GM18499 (cell line): ENCODE measurements at regions not wholly inside any gene's neighbourhood (a gene's known extent, or its start where the extent isn't known, plus 50 kb on each side); places are given as distances from the start of the nearest gene placed in this dataset.

ENCODE experiments used
- ATAC-seq: cut with Tn5 transposase; IDR thresholded peaks from one replicate; pipeline ENCODE4 v1.9.1; 2021; ENCODE audit warnings: moderate number of reproducible peaks; ENCODE audit not compliant: insufficient read depth, unreplicated experiment

DNA sequence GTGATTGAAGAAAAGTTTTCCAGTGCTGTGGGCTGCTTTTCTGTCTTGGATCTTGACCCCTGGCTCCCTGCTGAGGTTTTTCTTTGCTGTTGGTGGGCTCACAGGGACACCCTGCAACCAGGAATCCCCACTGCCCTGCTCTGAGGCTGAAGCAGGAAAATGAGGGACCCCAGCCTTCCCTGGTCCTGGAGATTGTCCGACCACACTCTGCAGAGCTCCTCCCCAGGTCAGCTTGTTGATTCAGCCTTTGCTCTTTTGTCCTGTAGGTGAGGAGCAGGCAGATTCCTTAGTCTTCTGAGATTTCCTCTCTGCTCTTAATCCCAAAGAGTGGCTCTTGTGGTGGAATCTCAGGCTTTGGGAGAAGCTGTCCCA is 194.5 kb downstream of the RPLP1 start:
- ATAC-seq: no peak

DNA sequence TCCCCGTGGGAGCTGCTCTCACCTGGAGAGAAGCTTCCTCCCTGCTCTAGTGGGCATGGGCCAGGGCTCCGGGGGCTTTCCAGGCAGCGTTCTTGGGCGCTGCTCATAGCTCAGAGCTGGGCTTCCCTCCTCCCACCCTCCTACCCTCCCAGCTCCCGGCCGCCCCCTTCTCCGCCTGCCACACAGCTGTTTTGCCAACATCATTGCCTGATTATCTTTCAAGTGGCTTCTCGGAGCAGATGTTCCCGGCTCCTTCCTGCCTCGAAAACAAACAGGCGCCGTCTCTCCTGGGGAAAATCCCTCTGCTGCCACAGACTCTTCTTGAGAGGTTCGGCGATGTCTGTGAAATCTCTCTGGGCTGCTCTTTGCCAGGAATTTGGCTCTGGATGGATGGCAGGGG is 195.6 kb downstream of the RPLP1 start:
- no peak for ATAC-seq

DNA sequence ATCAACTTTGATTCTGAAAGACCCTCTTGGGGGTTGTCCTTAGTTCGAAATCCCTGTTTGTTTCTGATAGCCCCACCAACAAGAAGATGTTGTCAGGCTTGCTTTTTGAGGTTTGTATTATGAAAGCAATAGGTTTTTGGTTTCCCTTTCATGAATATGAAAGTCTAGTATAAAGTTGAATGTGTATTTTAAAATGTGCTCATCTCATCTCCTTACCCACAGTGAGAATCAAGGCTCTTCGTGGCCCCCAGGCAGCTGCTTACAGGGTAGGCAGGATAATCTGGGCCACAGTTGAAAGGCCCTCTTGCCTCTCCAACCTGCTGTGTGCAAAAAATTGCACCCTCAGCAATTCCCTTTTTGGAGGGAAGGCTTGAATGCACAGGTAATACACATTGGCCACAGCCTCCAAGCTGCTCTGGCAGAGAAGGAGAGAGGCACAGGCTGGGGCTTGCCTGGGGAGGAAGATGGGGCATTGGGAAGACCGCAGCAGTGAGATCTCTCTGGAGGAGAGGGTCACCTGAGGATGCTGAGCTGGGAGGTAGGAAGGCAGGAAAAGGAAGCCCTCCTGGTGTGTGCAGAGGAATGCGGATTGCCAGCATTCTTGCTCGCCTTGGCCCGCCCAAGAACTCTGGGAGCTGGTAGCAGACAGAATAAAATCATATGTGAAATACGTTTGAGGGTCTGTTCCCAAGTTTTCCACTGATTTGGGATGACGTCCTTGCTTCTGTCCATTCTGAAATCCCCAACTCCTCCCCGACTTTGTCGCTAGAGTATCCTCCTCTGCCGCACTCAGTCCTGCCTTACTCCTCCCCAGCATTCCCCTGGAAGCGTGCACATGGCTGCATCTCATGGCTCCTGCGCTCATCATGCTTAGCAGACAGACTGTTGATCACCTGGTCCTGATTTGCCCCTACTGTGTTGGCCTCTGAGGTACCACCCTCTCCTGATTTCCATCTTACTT is 196.4 kb downstream of the RPLP1 start:
- no peak for ATAC-seq

DNA sequence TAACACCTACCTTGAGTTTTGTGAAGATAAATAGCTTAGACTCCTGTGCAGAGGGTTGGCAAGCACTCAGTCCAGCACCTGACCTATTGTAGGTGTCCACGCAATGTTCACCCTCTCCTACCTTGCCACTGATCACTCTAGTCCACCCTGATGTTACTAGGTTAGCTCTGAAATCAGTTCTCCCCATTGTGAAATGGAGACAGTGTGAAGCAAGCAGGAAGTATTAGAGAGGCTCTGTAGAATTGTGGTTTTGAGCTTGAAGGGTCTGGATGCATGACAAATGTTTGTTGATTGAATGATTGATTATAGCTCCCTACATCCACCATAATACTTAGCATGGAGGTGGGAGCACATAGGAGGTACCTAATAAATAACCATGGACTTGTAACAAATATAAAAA is 199.7 kb downstream of the RPLP1 start:
- no peak for ATAC-seq

DNA sequence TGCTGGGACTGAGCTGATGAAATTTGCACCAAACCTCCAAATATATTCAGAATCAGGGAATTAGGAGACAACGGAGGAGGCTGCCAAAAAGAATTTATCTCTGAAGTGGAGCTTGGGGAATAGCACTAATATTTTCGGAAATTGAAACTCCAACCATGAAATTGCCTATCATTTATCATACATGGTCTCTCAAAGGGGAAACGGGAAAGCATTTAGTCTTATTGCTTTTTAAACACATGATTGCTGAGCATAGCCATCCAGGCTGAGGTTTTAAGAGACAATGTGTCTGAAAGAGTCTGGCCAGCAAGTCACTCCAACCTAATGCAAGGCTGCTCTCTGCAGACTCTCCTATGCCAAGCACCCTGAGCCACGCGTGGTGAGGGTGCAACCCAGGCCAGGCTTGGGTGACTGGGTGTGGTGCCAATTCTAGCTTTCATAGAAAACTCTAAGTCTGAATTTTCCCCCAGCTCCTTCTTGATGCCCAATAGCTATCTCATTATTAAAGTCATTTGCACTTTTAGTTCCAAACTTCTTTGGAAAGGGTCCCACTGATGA is 200.2 kb downstream of the RPLP1 start:
- ATAC-seq: no peak

DNA sequence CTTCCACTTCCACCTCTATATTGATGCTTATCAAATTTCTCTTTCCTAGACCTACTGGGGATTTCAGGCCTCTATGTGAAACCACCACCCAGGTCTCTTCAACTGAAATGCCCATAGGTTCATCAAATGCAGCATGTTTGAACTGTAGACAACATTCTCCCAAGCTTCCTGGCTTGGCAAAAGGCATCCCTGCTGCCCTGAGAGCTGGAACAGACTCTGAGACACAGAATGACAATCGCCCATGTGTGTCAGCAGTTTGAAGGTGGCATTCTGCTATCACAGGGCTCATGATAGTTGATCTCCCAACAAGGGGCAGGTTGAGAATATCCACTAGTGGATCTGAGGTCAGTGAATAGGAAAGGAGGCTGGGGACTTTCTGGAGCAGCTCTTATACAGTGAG is 200.7 kb downstream of the RPLP1 start:
- ATAC-seq: no peak

DNA sequence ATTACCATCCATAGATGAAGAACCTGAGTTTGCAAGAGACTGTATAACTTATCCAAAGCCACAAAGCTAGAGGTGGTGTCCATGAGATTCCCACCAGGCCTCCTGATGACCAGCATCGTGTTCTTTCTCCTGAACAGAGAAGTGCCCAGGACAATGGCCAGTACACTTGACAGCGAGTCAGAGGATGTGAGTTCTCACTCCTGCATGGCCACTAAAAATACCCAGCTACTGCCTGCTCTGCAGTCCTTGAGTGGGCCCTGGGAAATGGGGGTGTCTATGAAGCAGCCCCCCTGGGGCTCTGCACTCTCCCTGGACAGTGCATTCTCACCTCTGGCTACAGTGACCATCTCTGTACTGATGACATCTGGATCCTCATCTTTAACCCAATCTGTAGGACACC is 201.2 kb downstream of the RPLP1 start:
- no peak for ATAC-seq

DNA sequence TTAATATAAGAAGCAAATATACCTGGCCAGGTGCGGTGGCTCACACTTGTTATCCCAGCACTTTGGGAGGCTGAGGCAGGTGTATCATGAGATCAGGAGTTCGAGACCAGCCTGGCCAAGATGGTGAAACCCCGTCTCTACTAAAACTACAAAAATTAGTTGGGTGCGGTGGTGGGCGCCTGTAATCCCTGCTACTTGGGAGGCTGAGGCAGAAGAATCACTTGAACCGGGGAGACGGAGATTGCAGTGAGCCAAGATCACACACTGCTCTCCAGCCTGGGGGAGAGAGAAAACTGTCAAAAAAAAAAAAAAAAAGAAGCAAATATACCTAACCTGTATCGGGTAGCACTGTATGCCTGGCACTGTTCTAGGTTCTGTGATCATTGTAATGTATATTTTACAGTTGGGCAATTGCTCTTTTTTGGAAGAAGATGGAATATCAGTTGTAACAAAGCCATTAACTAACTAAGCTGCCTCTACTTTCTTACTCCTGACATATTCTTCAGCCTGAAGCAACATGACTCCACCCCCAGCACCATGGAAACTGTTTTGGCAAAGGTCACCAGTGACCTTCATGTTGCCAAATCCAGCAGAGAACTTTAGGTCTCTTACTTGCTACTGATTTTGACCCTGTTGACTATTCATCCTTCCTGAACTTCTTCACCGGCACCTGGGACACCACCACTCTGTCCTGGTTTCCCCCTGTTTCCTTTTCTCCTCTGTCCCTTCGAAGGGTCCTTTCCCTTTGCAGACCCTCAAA is 203.8 kb downstream of the RPLP1 start:
- no peak for ATAC-seq

DNA sequence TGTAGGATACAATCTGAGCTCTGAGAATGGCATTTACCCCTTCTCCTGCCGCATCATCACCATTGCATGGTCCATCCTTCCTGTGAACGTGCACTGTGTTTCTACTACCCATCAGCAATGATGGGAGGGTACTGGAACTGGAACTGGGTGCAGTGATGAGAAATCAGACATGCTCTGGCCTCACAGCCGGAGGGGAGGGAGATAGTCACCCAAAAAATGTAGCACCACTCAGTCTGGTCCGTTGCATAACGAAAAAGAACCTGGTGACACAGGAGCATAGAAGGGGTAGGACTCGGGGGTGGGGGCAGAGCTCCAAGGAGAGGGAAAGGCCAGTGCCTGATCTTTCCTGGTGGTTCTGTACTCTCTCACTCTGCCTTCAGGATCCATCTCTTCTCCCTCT is 205.0 kb downstream of the RPLP1 start:
- ATAC-seq: no peak

DNA sequence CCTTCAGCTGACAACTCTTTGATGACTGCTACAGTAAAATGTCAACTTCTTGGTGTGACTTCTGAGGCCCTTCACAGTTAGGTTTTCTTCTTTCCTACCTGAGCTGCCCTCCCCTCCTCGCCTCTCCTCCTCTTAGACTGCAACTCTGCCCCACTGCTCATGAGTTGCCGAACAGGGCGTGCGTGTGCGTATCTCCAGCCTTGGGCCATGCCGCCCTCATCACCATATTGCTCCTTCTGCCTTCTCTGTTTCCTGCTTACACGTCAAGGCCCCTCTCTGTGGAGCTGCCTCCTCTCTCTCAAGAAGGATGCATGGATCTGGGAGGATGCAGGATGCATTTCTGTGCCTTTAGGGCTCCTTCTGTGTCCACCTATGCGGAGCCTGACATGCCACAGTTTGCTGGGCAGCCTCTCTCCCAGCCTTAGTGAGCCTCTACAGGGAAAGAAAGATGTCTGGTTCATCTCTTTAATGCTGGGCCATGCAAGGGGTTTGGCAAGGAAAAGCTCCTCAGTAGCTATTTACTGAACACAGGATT is 205.9 kb downstream of the RPLP1 start:
- no peak for ATAC-seq

DNA sequence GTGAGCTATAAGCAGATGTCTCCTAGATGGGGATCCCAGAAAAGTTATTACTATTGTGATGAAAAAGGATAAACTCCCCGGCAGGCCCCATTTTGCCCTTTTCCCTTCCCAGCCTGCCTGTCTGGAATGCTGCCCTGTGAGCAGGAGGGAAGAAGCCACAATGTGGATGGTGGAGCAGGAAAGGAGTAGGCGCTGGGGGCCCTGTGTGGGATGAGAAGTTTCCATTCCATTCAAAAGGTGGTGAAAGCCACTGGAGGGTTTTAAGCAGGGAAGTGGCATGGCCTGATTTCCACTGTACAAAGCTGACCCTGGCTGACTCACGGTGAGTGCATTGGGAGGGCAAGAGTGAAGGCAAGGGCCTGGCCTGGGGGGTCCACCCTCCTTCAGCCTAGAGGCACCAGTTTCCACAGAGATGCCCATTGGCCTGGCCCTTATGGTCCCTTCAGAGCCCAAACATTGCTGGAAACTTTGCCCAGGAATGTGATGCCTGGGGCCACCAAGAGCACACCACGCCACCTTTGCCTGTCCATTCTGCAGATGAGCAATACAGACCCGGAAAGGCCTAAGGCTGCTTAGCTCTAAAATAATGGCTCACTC is 206.9 kb downstream of the RPLP1 start:
- no peak for ATAC-seq

DNA sequence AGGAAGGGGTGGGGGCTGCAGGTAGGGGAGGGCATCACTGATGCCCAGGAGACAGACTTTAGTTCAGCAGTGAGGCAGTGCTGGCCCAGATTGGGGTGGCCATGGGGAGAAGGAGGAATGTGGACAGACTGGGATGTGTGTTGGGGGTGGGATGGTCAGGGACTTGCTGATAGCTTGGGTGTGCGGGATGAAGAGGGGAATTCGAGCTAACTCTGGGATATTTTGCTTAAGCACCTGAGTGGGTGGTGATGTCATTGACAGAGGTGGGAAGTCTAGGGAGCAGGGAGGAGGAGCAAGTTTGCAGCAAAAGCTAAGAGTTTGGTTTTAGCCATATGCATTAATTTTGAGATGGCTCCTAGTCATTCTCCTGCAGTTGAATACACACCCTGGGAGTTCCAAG is 207.5 kb downstream of the RPLP1 start:
- no peak for ATAC-seq

DNA sequence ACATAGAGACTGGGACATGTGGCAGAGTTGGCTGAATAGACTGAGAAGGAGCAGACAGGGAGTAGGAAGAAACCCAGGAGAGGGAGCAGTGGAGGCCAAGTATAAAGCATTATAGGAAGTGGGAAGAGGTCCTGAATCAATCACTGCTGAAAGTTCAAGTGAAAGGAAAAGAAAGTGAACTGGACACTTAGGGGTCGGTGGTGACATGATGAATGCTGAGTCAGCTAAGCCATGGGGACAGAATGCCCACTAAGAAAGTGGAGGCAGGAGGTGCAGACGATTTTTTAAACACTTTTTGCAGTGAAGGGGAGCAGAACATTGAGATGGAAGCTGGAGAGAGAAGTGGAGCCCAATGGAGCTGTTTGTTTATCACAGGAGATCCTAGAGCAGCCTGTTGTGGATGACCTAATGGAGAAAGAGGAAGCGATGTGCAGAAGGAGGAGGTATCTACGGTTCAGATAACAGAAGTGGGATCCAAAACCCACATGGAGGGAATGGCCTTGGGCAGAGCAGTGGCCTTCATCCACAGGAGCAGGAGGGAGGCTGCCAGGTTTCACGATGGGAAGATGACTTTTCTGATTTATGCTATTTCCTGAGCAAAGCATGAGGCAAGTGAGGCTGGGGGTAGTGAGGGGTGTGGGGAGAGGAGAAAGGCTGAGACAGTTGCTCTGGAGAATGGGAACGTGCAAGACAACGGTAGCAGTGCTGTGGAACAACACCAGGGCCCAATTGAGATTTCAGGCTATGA is 208.2 kb downstream of the RPLP1 start:
- no peak for ATAC-seq

DNA sequence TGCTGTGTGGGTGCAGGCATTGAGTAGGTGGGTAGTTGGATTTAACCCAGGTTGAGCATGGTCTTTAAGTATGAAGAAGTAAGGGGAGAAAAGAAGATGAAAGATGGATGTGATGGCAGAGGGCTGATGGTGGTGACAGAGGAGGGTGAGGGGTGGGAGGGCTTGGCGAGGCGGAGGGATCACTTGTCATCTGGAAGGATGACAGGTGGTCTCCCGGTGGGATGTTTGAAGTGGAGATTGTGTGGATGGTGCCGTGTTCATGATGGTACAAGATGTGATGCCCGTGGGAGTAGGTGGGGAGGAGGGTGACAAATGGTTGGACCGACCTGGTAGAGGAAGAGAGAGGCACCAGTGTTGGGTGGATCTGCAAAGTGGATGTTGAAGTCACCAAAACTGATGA is 208.8 kb downstream of the RPLP1 start:
- no peak for ATAC-seq

DNA sequence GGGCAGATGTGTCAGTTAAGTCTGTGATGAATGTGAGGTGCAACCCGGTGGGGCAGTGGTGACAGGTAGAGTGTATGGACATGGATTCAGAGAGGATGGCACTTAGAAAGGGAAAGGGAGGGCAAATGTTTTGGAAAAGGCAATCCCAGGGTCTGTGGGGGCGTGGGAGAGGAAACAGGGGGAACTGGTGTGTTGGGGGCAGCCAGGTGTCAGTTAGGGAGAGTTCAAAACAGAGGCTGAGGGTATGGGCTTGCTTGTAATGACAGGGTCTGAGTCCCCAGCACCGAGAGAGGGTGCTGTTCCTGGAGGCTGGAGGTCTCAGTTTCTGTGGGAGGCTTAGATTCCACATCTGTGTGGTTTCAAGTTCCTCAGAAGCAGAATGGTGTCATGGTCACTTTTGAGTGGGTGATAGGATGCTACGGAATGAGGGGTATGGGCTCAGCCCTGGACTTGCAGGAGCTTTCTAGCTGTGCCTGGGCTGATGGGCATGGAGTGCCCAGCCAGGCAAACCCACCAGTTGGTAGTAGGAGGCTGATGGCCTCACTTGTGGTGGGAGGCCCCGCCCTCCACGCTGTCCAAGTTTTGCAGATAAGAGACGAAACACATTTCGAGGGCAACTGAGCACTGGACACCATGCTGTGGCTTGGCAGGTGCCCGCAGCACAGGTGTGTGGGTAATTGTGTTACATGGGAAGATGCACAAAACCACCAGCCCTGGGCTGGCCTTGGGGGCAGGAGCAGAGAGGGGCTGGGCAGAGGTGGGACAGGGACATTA is 209.4 kb downstream of the RPLP1 start:
- no peak for ATAC-seq

DNA sequence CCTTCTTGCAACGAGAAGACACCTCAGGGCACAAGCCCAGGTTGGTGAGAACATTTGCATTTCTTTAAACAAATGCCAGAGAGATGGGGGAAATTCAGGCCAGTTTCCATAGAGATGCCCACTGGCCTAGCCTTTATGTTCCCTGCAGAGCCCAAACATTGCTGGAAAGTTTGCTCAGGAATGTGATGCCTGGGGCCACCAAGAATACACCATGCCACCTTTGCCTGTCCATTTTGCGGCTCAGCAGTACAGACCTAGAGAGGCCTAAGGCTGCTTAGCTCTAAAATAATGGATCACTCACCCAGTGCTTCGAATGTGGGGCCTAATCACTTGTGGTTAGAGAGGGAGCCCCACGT is 210.0 kb downstream of the RPLP1 start:
- no peak for ATAC-seq

DNA sequence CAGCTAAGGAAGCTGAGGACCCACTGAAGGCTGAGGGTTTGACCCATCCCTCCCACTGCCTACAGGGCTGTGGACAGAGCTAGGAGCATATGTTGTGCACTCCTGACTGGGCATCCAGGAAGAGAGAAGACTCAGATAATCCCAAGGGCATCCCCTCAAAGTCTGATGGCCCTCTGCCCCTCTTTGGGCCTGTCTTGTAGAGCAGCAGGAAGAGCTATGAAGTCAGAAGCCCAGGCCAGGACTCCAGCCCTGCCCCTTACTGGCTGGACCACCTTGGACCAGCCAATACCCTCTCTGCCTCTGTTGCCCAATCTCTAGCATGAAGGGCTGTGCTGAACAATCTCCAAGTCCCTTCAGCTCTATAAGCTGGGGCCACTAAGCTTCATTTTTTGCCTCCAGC is 210.8 kb downstream of the RPLP1 start:
- ATAC-seq: no peak

DNA sequence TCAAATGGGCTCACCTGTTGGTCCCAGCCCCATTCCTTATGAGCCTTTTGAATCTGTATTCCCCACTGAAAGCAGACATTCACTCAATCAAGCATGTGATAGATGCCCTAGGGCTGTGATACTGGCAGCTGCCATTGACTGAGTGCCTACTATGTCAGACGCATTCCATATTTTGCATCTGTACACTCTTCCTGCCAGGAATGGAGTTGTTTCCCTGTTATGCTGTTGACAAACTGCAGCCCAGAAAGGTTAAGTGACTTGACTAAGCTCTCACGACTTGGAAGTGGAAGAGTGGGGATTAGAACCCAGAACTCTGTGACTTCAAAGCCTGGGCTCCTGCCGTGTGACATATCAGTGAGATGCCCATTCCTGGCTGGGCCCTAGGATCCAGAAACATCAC is 211.4 kb downstream of the RPLP1 start:
- ATAC-seq: no peak
